ENCODE measurements at regions not wholly inside any gene's neighbourhood (a gene's known extent, or its start where the extent isn't known, plus 50 kb on each side); places are given as distances from the start of the nearest gene placed in this dataset.

DNA sequence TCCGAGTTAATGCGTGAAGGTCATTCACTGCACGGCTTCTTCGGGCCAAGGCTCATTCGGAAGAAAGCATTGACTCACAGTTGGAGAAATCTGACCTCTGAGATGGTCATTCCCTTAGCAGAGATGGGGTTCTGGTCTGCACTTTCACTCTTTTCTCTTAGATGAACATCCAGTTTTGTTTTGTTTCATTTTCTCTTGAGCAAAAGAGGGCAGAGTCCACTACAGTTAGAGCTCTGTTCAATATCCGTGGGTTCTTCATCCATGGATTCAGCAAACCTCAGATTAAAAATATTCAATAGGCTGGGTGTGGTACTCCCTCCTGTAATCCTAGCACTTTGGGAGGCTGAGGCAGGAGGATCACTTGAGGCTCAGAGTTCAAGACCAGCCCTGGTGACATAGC is 57.4 kb upstream of the SIPA1L2 start:
- H3K27ac ChIP-seq (ENCODE audit: low read depth in 1 of 2, low read length in 2 of 2) = no peak overlapping the region
- Mint-ChIP-seq H3K4me3 (no peak overlapping the region), H3K9me3 (no peaks in the 10 kb centered on the region), H3K27me3 (peaks cover 7% of the 10 kb centered on the region), H3K27ac (no peak overlapping the region), H3K36me3 (ENCODE audit: low read depth) (no peaks in the 10 kb centered on the region), H3K4me1 (ENCODE audit: low read depth) (no peaks in the 10 kb centered on the region)
- ATAC-seq (ENCODE audit: poor library complexity) (no peak), DNase-seq (no peak)
- intact Hi-C loops (cut with DNase I, micrococcal nuclease) = no loop called here
- no peak overlapping the region for H3K4me3 ChIP-seq (ENCODE audit: low read length)
- POLR2A ChIA-PET = no interaction called here
- no peaks in the 10 kb centered on the region for H3K4me1 ChIP-seq (ENCODE audit: insufficient read depth, low read length)
- TF ChIP-seq, protein P1, sequence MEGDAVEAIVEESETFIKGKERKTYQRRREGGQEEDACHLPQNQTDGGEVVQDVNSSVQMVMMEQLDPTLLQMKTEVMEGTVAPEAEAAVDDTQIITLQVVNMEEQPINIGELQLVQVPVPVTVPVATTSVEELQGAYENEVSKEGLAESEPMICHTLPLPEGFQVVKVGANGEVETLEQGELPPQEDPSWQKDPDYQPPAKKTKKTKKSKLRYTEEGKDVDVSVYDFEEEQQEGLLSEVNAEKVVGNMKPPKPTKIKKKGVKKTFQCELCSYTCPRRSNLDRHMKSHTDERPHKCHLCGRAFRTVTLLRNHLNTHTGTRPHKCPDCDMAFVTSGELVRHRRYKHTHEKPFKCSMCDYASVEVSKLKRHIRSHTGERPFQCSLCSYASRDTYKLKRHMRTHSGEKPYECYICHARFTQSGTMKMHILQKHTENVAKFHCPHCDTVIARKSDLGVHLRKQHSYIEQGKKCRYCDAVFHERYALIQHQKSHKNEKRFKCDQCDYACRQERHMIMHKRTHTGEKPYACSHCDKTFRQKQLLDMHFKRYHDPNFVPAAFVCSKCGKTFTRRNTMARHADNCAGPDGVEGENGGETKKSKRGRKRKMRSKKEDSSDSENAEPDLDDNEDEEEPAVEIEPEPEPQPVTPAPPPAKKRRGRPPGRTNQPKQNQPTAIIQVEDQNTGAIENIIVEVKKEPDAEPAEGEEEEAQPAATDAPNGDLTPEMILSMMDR (IDR thresholded peaks at IDR 0.05) = no peak
- no peaks in the 10 kb centered on the region for H3K27me3 ChIP-seq (ENCODE audit: control insufficient read depth in 1 of 2, insufficient read depth in 2 of 2, low read length in 2 of 2)
- no peaks in the 10 kb centered on the region for H3K36me3 ChIP-seq (ENCODE audit: insufficient read depth, low read length)
- H3K9me3 ChIP-seq (ENCODE audit: control insufficient read depth in 1 of 2, insufficient read depth in 1 of 2, low read length in 2 of 2) = no peaks in the 10 kb centered on the region
- CTCF ChIA-PET = no interaction called here

DNA sequence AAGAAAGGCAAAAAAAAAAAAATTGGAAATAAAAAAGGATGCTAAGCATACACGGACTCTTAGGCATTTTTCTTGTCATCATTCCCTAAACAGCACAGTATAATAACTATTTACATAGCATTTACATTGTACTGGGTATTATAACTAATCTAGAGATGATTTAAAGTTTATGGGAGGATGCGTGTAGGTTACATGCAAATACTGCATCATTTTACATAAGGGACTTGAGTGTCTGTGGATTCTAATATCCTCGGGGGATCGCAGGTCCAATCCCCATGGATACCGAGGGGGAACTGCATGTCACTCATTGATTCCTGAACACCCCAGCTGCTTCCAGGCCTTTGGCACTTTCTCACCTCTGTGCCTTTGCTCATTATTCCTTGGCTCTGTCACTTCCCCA is 57.8 kb upstream of the SIPA1L2 start:
- Histone ChIP-seq H3K27ac (ENCODE audit: low read depth in 1 of 2, low read length in 2 of 2) (no peak overlapping the region), H3K36me3 (ENCODE audit: insufficient read depth, low read length) (no peaks in the 10 kb centered on the region), H3K9me3 (ENCODE audit: control insufficient read depth in 1 of 2, insufficient read depth in 1 of 2, low read length in 2 of 2) (no peaks in the 10 kb centered on the region), H3K4me3 (ENCODE audit: low read length) (no peak overlapping the region), H3K27me3 (ENCODE audit: control insufficient read depth in 1 of 2, insufficient read depth in 2 of 2, low read length in 2 of 2) (no peaks in the 10 kb centered on the region), H3K4me1 (ENCODE audit: insufficient read depth, low read length) (no peaks in the 10 kb centered on the region)
- Mint-ChIP-seq H3K4me1 (ENCODE audit: low read depth) (no peaks in the 10 kb centered on the region), H3K27ac (no peak overlapping the region), H3K27me3 (peaks cover 12% of the 10 kb centered on the region), H3K9me3 (no peaks in the 10 kb centered on the region), H3K36me3 (ENCODE audit: low read depth) (no peaks in the 10 kb centered on the region), H3K4me3 (no peak overlapping the region)
- CTCF ChIA-PET = no interaction called here
- DNase-seq (no peak), ATAC-seq (ENCODE audit: poor library complexity) (no peak)
- TF ChIP-seq, protein P1 (IDR thresholded peaks at IDR 0.05) = no peak
- intact Hi-C loops (cut with DNase I, micrococcal nuclease) = no loop called here
- POLR2A ChIA-PET = no interaction called here

DNA sequence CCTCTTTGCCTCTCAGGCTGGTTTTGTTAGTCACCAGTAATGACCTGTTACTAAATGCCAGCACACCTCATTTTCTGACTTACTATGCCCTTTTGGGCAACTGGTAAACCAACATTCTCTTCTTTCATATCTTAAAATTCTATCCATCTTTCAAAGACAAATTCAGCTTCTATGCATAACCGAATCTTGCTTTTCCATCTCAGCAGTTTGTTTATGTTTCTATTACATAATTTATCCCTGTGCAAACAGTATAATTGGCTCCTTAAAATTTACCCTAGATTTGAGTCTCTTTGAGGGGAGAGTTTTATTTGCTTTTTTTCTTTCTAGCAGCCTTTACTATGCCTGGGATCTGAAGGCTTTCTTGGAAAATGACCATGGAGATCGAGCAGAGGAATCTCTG is 58.5 kb upstream of the SIPA1L2 start:
- TF ChIP-seq, protein P1 (IDR thresholded peaks at IDR 0.05) = no peak
- ChIA-PET CTCF (no interaction called here), POLR2A (no interaction called here)
- intact Hi-C loops (cut with DNase I, micrococcal nuclease) = no loop called here
- Mint-ChIP-seq H3K9me3 (no peaks in the 10 kb centered on the region), H3K4me3 (no peak overlapping the region), H3K4me1 (ENCODE audit: low read depth) (no peaks in the 10 kb centered on the region), H3K27me3 (peaks cover 18% of the 10 kb centered on the region), H3K27ac (no peak overlapping the region), H3K36me3 (ENCODE audit: low read depth) (no peaks in the 10 kb centered on the region)
- ATAC-seq (ENCODE audit: poor library complexity) (no peak), DNase-seq (no peak)
- H3K36me3 ChIP-seq (ENCODE audit: insufficient read depth, low read length) = no peaks in the 10 kb centered on the region
- no peaks in the 10 kb centered on the region for H3K9me3 ChIP-seq (ENCODE audit: control insufficient read depth in 1 of 2, insufficient read depth in 1 of 2, low read length in 2 of 2)
- H3K27me3 ChIP-seq (ENCODE audit: control insufficient read depth in 1 of 2, insufficient read depth in 2 of 2, low read length in 2 of 2) = no peaks in the 10 kb centered on the region
- no peak overlapping the region for H3K4me3 ChIP-seq (ENCODE audit: low read length)
- no peaks in the 10 kb centered on the region for H3K4me1 ChIP-seq (ENCODE audit: insufficient read depth, low read length)
- H3K27ac ChIP-seq (ENCODE audit: low read depth in 1 of 2, low read length in 2 of 2) = no peak overlapping the region
